ENCODE measurements at regions not wholly inside any gene's neighbourhood (a gene's known extent, or its start where the extent isn't known, plus 50 kb on each side); places are given as distances from the start of the nearest gene placed in this dataset.

DNA sequence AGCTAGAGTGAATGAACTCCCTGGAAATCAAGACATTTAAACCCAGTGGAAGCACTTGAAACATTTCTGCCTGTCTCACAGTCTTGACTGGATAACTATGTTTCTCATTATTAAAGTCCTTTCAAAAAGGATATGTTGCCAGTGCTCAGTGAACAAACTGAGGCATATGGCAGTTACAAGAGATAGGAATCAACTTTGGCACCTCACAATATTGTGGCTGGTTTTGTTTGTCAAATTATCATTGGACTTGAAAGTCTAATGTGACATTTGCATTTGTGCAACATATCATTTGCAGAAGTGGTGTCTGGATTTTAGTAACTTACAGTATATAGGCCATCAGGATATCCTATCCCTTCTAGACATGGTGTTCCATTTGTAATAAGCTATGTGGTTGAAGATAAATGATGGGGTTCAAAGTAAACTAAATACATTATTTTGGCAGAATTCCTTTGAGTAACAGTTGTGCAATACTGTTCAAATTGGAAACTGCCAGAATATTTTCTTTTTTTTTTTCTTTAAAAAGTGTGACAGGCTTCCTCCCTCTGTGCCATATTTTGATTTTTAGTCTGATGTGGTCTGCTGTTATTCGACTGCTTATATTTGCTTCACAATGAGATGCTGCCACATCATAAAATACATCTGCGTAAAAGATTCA is 927.7 kb downstream of the FLRT2 start:
- TF ChIP-seq, protein P1, sequence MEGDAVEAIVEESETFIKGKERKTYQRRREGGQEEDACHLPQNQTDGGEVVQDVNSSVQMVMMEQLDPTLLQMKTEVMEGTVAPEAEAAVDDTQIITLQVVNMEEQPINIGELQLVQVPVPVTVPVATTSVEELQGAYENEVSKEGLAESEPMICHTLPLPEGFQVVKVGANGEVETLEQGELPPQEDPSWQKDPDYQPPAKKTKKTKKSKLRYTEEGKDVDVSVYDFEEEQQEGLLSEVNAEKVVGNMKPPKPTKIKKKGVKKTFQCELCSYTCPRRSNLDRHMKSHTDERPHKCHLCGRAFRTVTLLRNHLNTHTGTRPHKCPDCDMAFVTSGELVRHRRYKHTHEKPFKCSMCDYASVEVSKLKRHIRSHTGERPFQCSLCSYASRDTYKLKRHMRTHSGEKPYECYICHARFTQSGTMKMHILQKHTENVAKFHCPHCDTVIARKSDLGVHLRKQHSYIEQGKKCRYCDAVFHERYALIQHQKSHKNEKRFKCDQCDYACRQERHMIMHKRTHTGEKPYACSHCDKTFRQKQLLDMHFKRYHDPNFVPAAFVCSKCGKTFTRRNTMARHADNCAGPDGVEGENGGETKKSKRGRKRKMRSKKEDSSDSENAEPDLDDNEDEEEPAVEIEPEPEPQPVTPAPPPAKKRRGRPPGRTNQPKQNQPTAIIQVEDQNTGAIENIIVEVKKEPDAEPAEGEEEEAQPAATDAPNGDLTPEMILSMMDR (conservative IDR thresholded peaks at IDR 0.05; ENCODE audit: low read depth, low read length), result no peak
- TF ChIP-seq POLR2A (IDR thresholded peaks at IDR 0.05; ENCODE audit: low read depth, low read length), result no peak
- TF ChIP-seq RFX5 (IDR thresholded peaks at IDR 0.05; ENCODE audit: low read depth, low read length), result no peak
- no peak for TF ChIP-seq NFE2L2 (IDR thresholded peaks at IDR 0.05; ENCODE audit: low read depth, low read length)
- TF ChIP-seq SMC3 (IDR thresholded peaks at IDR 0.05; ENCODE audit: low read depth, low read length), result no peak
- no peak for TF ChIP-seq RCOR1 (IDR thresholded peaks at IDR 0.05; ENCODE audit: insufficient replicate concordance, low read length)
- no peak for TF ChIP-seq MAFK (IDR thresholded peaks at IDR 0.05; ENCODE audit: low read depth, low read length)
- no peak for TF ChIP-seq MXI1 (IDR thresholded peaks at IDR 0.05; ENCODE audit: borderline replicate concordance, low read depth, low read length)
- TF ChIP-seq, protein P2, sequence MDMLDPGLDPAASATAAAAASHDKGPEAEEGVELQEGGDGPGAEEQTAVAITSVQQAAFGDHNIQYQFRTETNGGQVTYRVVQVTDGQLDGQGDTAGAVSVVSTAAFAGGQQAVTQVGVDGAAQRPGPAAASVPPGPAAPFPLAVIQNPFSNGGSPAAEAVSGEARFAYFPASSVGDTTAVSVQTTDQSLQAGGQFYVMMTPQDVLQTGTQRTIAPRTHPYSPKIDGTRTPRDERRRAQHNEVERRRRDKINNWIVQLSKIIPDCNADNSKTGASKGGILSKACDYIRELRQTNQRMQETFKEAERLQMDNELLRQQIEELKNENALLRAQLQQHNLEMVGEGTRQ (IDR thresholded peaks at IDR 0.05; ENCODE audit: low read depth, low read length), result no peak
- TF ChIP-seq RAD21 (IDR thresholded peaks at IDR 0.05; ENCODE audit: low read length), result no peak
- TF ChIP-seq CHD1 (IDR thresholded peaks at IDR 0.05; ENCODE audit: low read depth, low read length), result no peak

Measured in IMR-90 (cell line).